Epidermal melanocyte (primary cell): ENCODE measurements at regions not wholly inside any gene's neighbourhood (a gene's known extent, or its start where the extent isn't known, plus 50 kb on each side); places are given as distances from the start of the nearest gene placed in this dataset.

ENCODE experiments used
- DNase-seq: peaks from one replicate; pipeline ENCODE4 v3.0.0; 2011; ENCODE audit warnings: low spot score; ENCODE audit not compliant: insufficient read length

DNA sequence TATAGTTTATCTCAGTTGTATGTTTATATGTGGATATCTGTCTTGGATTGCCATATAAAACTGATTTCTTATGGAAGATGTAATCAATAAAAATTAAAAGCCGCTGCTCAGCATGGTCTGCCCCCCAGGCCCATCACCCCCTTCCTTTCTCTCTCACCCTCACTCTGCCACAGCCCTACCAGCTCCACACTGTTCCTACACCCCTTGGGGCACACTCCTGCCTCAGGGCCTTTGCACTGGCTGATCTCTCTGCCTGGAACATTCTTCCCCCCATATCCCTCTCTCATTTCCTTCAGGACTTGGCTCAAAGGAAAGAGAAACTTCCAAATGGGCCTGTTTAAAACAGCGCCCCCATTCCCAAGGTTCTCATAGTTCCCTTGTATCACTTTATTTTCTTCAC is 63.1 kb downstream of the LRRC32 start:
- no peak for DNase-seq

- no peak for DNase-seq
Observed at GRCh38 chr11:76605338-76606074, 65.0 kb downstream of the LRRC32 start.

GRCh38 chr11:76604626-76605241 is 65.8 kb downstream of the LRRC32 start:
- DNase-seq, result peak; percentile 56

DNA sequence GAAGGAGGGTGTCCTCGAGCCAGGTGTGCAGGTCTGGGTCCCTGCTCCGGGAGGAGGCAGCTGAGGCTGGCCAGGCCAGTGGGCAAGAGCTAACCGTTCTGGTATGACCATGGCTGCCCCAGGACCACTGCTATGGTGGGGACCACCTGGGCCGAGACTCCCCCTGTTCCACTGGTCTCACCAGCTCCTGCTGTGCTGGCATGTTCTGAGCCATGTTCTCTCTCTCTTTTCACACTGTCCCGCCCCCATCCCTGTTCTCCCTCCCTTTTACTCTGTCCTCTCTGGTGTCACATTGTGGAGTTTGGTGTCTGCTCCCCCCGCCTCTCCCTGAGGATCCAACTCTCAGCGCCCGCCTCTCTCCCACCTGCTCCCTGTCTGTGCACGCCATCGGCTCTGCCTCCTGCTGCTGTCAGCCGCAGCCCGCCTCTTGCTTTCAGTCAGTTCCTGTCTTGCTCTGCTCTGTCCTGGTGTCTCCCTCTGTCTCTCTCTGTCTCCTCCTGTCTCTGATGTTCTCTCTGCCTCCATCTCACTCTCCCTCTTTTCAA is 66.4 kb downstream of the LRRC32 start:
- no peak for DNase-seq

GRCh38 chr11:76603202-76603601 is 67.3 kb downstream of the LRRC32 start:
- DNase-seq, result no peak
